Parathyroid adenoma (tissue), 2 donors: ENCODE measurements at regions not wholly inside any gene's neighbourhood (a gene's known extent, or its start where the extent isn't known, plus 50 kb on each side); places are given as distances from the start of the nearest gene placed in this dataset.

Experiments
- H2AFZ ChIP-seq: fragments of 300-600 bp; sonication (generic); one replicate; pipeline ENCODE4 v1.7.0; 2017; ENCODE audit warnings: antibody characterized with exemption, mild to moderate bottlenecking
- H3K27ac ChIP-seq: fragments of 300-600 bp; sonication (generic); one replicate; pipeline ENCODE4 v1.7.0; 2017
- H3K27me3 ChIP-seq: fragments of 300-600 bp; sonication (generic); one replicate; pipeline ENCODE4 v1.7.0; 2017; ENCODE audit warnings: low read length; ENCODE audit not compliant: control insufficient read depth, insufficient read depth
- H3K36me3 ChIP-seq: fragments of 300-600 bp; sonication (generic); one replicate; pipeline ENCODE4 v1.7.0; 2017; ENCODE audit warnings: low read length; ENCODE audit not compliant: control insufficient read depth, insufficient read depth
- H3K4me1 ChIP-seq: fragments of 300-600 bp; sonication (generic); one replicate; pipeline ENCODE4 v1.7.0; 2017; ENCODE audit warnings: control low read depth
- H3K4me2 ChIP-seq: fragments of 300-600 bp; sonication (generic); one replicate; pipeline ENCODE4 v1.7.0; 2017; ENCODE audit warnings: low read length
- H3K4me3 ChIP-seq: fragments of 300-600 bp; sonication (generic); one replicate; pipeline ENCODE4 v1.7.0; 2017; ENCODE audit warnings: low read depth, low read length
- H3K79me2 ChIP-seq: fragments of 300-600 bp; sonication (generic); one replicate; pipeline ENCODE4 v1.7.0; 2017; ENCODE audit warnings: control low read depth
- H3K9ac ChIP-seq: fragments of 300-600 bp; sonication (generic); one replicate; pipeline ENCODE4 v1.7.0; 2017; ENCODE audit warnings: mild to moderate bottlenecking
- H3K9me3 ChIP-seq: fragments of 300-600 bp; sonication (generic); one replicate; pipeline ENCODE4 v1.7.0; 2017; ENCODE audit warnings: low read length; ENCODE audit not compliant: control insufficient read depth
- TF ChIP-seq, protein P1 (sequence below): fragments of 300-600 bp; sonication (generic); IDR thresholded peaks from one replicate; pipeline ENCODE4 v1.7.0; 2017; ENCODE audit warnings: antibody characterized with exemption, mild to moderate bottlenecking
- donor health status: primary hyperparathyroidism.

DNA sequence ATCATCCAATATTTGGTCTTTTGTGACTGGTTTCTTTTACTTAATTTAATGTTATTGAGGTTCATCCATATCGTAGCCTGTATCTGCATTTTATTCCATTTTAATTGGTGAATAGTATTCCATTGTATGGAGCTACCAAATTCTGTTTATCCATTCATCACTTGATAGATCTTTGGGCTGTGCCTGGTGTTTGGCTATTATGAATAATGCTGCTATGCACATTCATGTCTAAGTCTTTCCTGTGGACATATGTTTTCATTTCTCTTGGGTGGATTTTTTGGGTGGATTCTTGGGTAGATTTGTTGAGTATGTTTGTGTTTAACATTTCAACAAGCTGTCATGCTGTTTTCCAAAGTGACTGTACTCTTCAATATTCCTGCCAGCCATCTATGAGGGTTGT, 52.5 kb upstream of the NEDD4L start:
- H3K4me1 ChIP-seq = no peaks in the 10 kb centered on the region
- H3K36me3 ChIP-seq = no peaks in the 10 kb centered on the region
- TF ChIP-seq, protein P1, sequence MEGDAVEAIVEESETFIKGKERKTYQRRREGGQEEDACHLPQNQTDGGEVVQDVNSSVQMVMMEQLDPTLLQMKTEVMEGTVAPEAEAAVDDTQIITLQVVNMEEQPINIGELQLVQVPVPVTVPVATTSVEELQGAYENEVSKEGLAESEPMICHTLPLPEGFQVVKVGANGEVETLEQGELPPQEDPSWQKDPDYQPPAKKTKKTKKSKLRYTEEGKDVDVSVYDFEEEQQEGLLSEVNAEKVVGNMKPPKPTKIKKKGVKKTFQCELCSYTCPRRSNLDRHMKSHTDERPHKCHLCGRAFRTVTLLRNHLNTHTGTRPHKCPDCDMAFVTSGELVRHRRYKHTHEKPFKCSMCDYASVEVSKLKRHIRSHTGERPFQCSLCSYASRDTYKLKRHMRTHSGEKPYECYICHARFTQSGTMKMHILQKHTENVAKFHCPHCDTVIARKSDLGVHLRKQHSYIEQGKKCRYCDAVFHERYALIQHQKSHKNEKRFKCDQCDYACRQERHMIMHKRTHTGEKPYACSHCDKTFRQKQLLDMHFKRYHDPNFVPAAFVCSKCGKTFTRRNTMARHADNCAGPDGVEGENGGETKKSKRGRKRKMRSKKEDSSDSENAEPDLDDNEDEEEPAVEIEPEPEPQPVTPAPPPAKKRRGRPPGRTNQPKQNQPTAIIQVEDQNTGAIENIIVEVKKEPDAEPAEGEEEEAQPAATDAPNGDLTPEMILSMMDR = no peak
- H3K79me2 ChIP-seq = no peaks in the 10 kb centered on the region
- H3K27ac ChIP-seq = no peak overlapping the region
- no peak overlapping the region for H3K4me2 ChIP-seq
- no peaks in the 10 kb centered on the region for H3K9me3 ChIP-seq
- H3K4me3 ChIP-seq = no peak overlapping the region
- H3K27me3 ChIP-seq = no peaks in the 10 kb centered on the region
- no peak overlapping the region for H3K9ac ChIP-seq
- H2AFZ ChIP-seq = no peak overlapping the region

DNA sequence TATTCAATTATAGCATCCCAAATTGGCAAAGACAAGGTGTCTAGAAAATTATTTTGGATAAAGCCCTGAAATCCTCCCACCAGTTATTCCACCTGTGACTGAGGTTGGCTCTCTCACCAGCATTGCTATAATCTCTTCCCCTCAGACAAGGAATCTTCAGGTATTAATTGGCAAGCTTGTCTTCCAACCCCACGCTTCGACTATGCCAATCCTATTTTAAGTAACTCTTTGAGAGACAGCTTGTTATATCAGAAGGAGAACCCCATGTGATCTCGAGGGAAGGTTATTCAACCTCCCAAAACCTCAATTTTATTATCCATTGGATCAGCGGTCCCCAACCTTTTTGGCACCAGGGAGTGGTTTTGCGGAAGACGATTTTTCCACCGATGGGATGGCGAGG, 54.5 kb upstream of the NEDD4L start:
- H3K4me3 ChIP-seq = no peak overlapping the region
- H3K4me2 ChIP-seq = no peak overlapping the region
- TF ChIP-seq, protein P1 = no peak
- no peaks in the 10 kb centered on the region for H3K4me1 ChIP-seq
- H3K9ac ChIP-seq = no peak overlapping the region
- no peaks in the 10 kb centered on the region for H3K79me2 ChIP-seq
- no peaks in the 10 kb centered on the region for H3K36me3 ChIP-seq
- H3K27ac ChIP-seq = no peak overlapping the region
- H3K27me3 ChIP-seq = no peaks in the 10 kb centered on the region
- no peaks in the 10 kb centered on the region for H3K9me3 ChIP-seq
- no peak overlapping the region for H2AFZ ChIP-seq

DNA sequence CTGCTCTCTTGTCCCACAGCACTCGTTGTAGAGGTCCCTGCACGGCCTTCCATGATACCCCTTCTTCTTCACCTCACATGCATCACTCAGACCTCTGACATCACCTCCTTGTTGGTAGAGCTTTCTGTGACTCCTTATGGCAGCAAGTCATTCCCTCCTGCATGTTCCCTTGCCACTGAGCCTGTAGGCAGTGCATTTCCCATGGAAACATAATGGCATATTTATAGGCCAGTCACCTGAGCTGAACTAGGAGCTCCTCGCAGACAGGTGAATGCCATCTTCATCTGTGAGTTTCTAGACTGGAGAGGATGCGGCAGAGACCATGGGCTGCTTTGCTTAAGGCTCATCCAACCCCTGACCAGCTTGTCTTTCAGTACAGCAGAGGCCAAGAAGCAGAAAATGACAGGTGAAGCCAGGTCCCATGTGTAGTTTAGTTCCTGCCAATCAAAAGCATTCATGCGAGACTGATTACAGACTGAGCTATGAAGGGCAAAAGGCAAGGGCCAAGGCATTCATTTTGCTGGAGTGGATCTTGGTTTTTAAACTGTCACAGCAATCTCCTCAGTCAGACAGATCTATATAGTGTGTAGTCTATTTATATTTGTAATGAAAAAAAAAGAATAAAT, 59.4 kb upstream of the NEDD4L start:
- no peak overlapping the region for H3K9ac ChIP-seq
- H3K27ac ChIP-seq = no peak overlapping the region
- no peak overlapping the region for H3K4me3 ChIP-seq
- TF ChIP-seq, protein P1 = no peak
- H3K79me2 ChIP-seq = no peaks in the 10 kb centered on the region
- no peaks in the 10 kb centered on the region for H3K9me3 ChIP-seq
- H3K36me3 ChIP-seq = no peaks in the 10 kb centered on the region
- no peaks in the 10 kb centered on the region for H3K27me3 ChIP-seq
- H3K4me2 ChIP-seq = no peak overlapping the region
- H2AFZ ChIP-seq = no peak overlapping the region
- H3K4me1 ChIP-seq = peaks cover 7% of the 10 kb centered on the region

DNA sequence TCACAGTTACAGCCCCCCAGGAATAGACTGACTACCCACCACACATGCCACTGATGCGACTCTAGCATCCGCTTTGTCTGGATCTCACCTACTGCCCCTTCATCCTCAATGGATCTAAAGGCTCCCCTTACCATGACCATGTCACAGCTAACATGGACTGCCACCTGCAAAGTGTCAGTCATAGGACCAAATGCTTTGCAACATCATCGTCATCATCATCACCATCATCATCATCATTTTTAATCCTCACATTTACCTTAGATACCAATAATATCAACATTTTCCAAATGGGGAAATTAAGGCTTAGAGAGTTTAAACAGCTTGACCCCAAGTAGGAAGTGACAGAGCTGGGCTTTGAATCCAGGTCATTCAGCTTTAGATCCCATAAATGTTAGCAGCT, 60.1 kb upstream of the NEDD4L start:
- Histone ChIP-seq H3K9ac (no peak overlapping the region), H3K4me2 (no peak overlapping the region), H3K36me3 (no peaks in the 10 kb centered on the region), H3K9me3 (no peaks in the 10 kb centered on the region), H3K4me3 (no peak overlapping the region), H3K27ac (no peak overlapping the region), H3K79me2 (no peaks in the 10 kb centered on the region), H3K27me3 (no peaks in the 10 kb centered on the region), H3K4me1 (peaks cover 7% of the 10 kb centered on the region), H2AFZ (no peak overlapping the region)
- TF ChIP-seq, protein P1 = no peak

DNA sequence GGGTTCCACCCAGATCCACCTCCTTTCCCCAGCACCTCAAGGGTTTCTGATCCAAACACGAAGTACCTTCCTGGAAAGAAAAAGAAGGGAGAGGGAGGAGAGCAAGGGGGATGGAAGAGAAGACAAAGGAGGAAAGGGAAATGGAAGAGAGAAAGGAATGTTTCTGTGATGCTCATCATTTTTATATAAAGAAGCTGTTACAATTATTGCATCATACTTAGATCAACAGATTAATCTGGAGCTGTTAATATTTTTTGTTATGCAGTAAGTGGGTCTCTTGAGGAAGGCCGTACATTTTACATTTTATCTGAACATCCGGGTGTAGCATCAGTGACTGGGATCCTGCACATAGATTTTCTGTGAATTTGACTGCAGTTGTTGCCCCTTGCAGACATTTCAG, 60.6 kb upstream of the NEDD4L start:
- Histone ChIP-seq H3K9ac (no peak overlapping the region), H3K79me2 (no peaks in the 10 kb centered on the region), H3K36me3 (no peaks in the 10 kb centered on the region), H3K4me2 (no peak overlapping the region), H3K9me3 (no peaks in the 10 kb centered on the region), H3K4me3 (no peak overlapping the region), H2AFZ (no peak overlapping the region), H3K27ac (no peak overlapping the region), H3K27me3 (no peaks in the 10 kb centered on the region), H3K4me1 (peaks cover 7% of the 10 kb centered on the region)
- TF ChIP-seq, protein P1 = no peak
